Muscle of leg (tissue), 3 donors: ENCODE measurements at regions not wholly inside any gene's neighbourhood (a gene's known extent, or its start where the extent isn't known, plus 50 kb on each side); places are given as distances from the start of the nearest gene placed in this dataset.

Experiments used
- DNase-seq: peaks from one replicate; pipeline ENCODE4 v3.0.0; 2013
- H3K27ac ChIP-seq: one replicate; pipeline ENCODE4 v1.5.1; 2013; ENCODE audit warnings: mild to moderate bottlenecking, low read length, control low read depth
- H3K27me3 ChIP-seq: one replicate; pipeline ENCODE4 v1.6.1; 2013; ENCODE audit warnings: low read length; ENCODE audit not compliant: control insufficient read depth, insufficient read depth
- H3K36me3 ChIP-seq: one replicate; pipeline ENCODE4 v1.6.1; 2013; ENCODE audit warnings: low read length; ENCODE audit not compliant: control insufficient read depth, insufficient read depth
- H3K4me1 ChIP-seq: one replicate; pipeline ENCODE4 v1.6.1; 2013; ENCODE audit warnings: low read length; ENCODE audit not compliant: control insufficient read depth, insufficient read depth
- H3K4me3 ChIP-seq: one replicate; pipeline ENCODE4 v1.5.1; 2013; ENCODE audit warnings: low read length, control low read depth
- H3K9me3 ChIP-seq: replicated peaks from 2 replicates; pipeline ENCODE4 v1.6.1; 2013; ENCODE audit warnings: low read depth, low read length; ENCODE audit not compliant: control insufficient read depth
- WGBS: methylation state at CpG from one replicate; pipeline ENCODE4 v1.1.5; 2013; ENCODE audit warnings: missing lambda C conversion rate; ENCODE audit not compliant: insufficient coverage; 5-methylcytosine and 5-hydroxymethylcytosine counted together

- Histone ChIP-seq H3K9me3 (no peaks in the 10 kb centered on the region), H3K4me1 (peaks cover 10% of the 10 kb centered on the region), H3K4me3 (no peak overlapping the region), H3K36me3 (no peaks in the 10 kb centered on the region), H3K27ac (no peak overlapping the region), H3K27me3 (peaks cover 11% of the 10 kb centered on the region)
- WGBS = 89% methylated on average over 5 of the region's 5 CpGs
- no peak for DNase-seq
Measured at GRCh38 chr15:66896611-66897010, 168.8 kb upstream of the SMAD3 start.

- 100% methylated on average over 1 of the region's 4 CpGs for WGBS
- no peak for DNase-seq
- H3K36me3 ChIP-seq = no peaks in the 10 kb centered on the region
- no peaks in the 10 kb centered on the region for H3K9me3 ChIP-seq
- H3K27ac ChIP-seq = no peak overlapping the region
- H3K27me3 ChIP-seq = peaks cover 11% of the 10 kb centered on the region
- H3K4me1 ChIP-seq = peaks cover 12% of the 10 kb centered on the region
- H3K4me3 ChIP-seq = no peak overlapping the region
Measured at GRCh38 chr15:66897416-66897815, 168.0 kb upstream of the SMAD3 start.

- Histone ChIP-seq H3K4me1 (peaks cover 10% of the 10 kb centered on the region), H3K27me3 (peaks cover 11% of the 10 kb centered on the region), H3K9me3 (no peaks in the 10 kb centered on the region), H3K4me3 (no peak overlapping the region), H3K27ac (no peak overlapping the region), H3K36me3 (no peaks in the 10 kb centered on the region)
- WGBS = 71% methylated on average over 2 of the region's 5 CpGs
- DNase-seq = no peak
Measured at GRCh38 chr15:66897971-66898370, 167.4 kb upstream of the SMAD3 start.

GRCh38 chr15:66898656-66899386, 166.6 kb upstream of the SMAD3 start:
- 85% methylated on average over 2 of the region's 5 CpGs for WGBS
- Histone ChIP-seq H3K36me3 (no peaks in the 10 kb centered on the region), H3K27ac (no peak overlapping the region), H3K9me3 (no peaks in the 10 kb centered on the region), H3K4me3 (no peak overlapping the region), H3K27me3 (peaks cover 11% of the 10 kb centered on the region), H3K4me1 (peaks cover 10% of the 10 kb centered on the region)
- DNase-seq = no peak

- no peaks in the 10 kb centered on the region for H3K9me3 ChIP-seq
- H3K27ac ChIP-seq = no peak overlapping the region
- WGBS = 95% methylated on average over 5 of the region's 9 CpGs
- H3K4me3 ChIP-seq = no peak overlapping the region
- H3K4me1 ChIP-seq = peaks cover 10% of the 10 kb centered on the region
- no peak for DNase-seq
- H3K36me3 ChIP-seq = no peaks in the 10 kb centered on the region
- H3K27me3 ChIP-seq = peaks cover 11% of the 10 kb centered on the region
Measured at GRCh38 chr15:66899555-66900350, 165.6 kb upstream of the SMAD3 start.

GRCh38 chr15:66900586-66901310, 164.7 kb upstream of the SMAD3 start:
- WGBS = 74% methylated on average over 10 of the region's 14 CpGs
- Histone ChIP-seq H3K27ac (peak overlapping the region; percentile 53), H3K9me3 (no peaks in the 10 kb centered on the region)

GRCh38 chr15:66901336-66902100, 163.9 kb upstream of the SMAD3 start:
- peaks cover 2% of the 10 kb centered on the region for H3K9me3 ChIP-seq
- H3K27ac ChIP-seq = peak overlapping the region; percentile 53
- H3K4me1 ChIP-seq = peaks cover 10% of the 10 kb centered on the region
- peaks cover 11% of the 10 kb centered on the region for H3K27me3 ChIP-seq
- no peak overlapping the region for H3K4me3 ChIP-seq
- no CpG with 5 or more reads among the region's 6 CpGs for WGBS
- DNase-seq = peak; percentile 79
- H3K36me3 ChIP-seq = no peaks in the 10 kb centered on the region

More at GRCh38 chr15:66900586-66901310, 164.7 kb upstream of the SMAD3 start:
- Histone ChIP-seq H3K4me1 (peaks cover 10% of the 10 kb centered on the region), H3K36me3 (no peaks in the 10 kb centered on the region), H3K4me3 (no peak overlapping the region), H3K27me3 (peaks cover 8% of the 10 kb centered on the region)
- DNase-seq = no peak

GRCh38 chr15:66905185-66905584, 160.2 kb upstream of the SMAD3 start:
- Histone ChIP-seq H3K36me3 (no peaks in the 10 kb centered on the region), H3K27me3 (peaks cover 4% of the 10 kb centered on the region), H3K4me1 (peaks cover 37% of the 10 kb centered on the region), H3K27ac (no peak overlapping the region), H3K9me3 (peaks cover 2% of the 10 kb centered on the region), H3K4me3 (no peak overlapping the region)
- DNase-seq = no peak
- WGBS = no CpG with 5 or more reads among the region's 2 CpGs

GRCh38 chr15:66905954-66906353, 159.4 kb upstream of the SMAD3 start:
- 100% methylated on average over 2 of the region's 2 CpGs for WGBS
- DNase-seq = no peak
- peaks cover 4% of the 10 kb centered on the region for H3K27me3 ChIP-seq
- no peak overlapping the region for H3K4me3 ChIP-seq
- peaks cover 36% of the 10 kb centered on the region for H3K4me1 ChIP-seq
- H3K9me3 ChIP-seq = peaks cover 2% of the 10 kb centered on the region
- H3K36me3 ChIP-seq = no peaks in the 10 kb centered on the region
- H3K27ac ChIP-seq = no peak overlapping the region
